Glomerular endothelial cell (primary cell): ENCODE measurements at regions not wholly inside any gene's neighbourhood (a gene's known extent, or its start where the extent isn't known, plus 50 kb on each side); places are given as distances from the start of the nearest gene placed in this dataset.
"Not testable (repeated sequence)": the region's sequence is repeated elsewhere in the genome, so short reads cannot be mapped to it uniquely, and the experiment has no call there.

Source experiments
- DNase-seq: peaks from one replicate; pipeline ENCODE4 v3.0.0-alpha.2; 2011; ENCODE audit warnings: low read depth, low spot score; ENCODE audit errors: extremely low read depth

DNA sequence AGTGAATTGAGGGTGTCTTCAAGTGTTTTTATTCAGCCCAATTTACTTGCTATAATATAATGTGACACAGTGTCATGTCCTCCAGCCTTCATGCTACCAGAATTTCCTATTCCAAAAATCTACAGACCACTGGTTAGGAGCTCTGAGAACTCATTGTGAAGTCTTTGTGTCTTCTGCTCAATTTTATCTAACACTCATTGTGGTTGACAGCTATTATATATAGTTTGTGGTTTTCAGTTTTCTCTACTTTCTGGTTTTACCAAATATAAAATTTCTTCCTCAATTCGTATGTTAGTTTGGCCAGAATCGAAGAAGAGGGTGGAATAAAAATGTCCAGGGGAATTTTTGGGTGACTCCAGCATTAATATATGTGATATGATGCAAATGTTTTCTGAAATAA lies 509.3 kb upstream of the NUDT12 start:
- DNase-seq, result no peak

DNA sequence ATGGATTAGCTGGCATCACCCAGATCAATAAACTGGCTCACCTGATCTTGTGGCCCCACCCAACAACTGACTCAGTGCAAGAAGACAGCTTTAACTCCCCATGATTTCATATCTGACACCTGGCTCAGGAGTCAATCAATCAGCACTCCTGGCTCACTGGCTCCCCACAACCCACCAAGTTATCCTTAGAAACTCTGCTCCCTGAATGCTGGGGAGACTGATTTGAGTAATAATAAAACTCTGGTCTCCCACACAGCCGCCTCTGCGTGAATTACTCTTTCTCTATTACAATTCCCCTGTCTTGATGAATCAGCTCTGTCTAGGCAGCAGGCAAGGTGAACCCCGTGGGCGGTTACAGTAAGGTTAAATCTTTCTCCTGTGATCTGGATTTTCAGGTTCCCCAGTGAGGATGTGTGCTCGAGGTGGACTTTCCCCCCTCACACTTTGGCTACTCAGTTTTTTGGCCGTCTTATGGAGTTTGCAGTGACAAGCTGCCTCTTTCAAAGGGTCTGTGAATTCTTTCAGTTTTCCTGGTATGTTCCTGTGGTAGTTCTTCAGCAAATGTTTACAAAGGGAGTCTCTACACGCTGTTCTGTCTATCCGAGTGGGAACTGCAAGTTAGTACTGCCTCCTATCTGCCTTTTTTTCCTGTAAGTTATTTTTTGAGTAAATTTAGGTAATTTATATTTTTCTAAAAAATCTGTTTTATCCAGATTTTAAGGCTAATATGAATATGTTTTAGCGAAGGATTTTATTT lies 500.2 kb upstream of the NUDT12 start:
- no peak for DNase-seq

DNA sequence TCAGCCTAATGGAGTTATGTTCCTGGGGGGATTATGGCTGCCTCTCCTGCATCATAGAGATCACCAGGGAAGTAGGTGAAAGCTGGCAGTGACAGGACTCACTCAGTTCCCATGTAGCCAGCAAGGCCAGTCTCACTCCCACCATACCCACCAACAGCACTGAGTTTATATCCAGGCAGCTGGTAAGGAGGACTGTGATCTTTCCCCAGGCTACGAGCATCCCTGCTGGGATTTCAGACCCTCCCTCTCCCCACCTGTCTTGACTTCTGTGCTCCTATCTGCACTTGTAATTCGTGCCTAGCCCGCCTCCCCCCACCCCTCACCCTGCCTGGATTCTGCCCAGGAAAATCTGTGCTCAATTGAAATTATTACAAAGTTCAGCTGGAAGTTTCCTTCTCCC lies 499.1 kb upstream of the NUDT12 start:
- no peak for DNase-seq

GRCh38 chr5:104053353-104053649 lies 490.7 kb upstream of the NUDT12 start:
- no peak for DNase-seq

DNA sequence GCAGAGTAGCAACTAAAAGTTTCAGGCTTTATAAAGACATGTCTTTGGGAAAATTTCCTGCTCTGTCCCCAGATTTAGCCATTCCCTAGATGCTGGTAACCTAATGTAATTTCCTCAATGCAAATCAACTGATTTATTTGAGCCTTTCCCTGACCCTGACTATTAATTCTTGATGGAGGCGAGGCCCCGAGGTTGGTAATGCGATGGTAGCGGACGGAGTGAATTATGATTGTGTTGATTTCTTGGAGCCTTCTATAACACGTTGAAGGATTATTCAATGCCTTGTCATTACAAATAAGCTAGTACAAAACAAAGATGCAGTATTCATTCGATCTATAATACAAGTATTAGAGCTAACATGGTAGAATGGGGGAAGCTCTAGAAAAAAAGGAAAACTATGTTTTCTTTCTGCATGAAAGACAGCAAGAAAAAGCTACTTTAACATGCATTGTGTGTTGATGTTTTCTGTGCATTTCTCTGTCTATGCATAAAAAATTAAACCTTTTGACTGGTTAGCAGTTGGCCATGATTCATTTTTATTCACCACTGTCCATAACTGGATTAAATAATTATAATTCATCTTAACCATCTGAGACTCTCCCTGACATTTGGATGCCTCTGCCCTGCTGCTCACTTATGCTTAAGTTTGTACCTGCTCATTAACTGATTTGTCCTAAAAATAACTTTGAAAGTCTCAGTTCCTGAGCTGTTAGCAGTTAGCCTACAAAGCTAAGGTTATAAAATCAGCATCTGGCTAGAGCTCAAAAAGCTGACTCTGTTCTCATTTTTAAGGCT lies 490.2 kb upstream of the NUDT12 start:
- no peak for DNase-seq

DNA sequence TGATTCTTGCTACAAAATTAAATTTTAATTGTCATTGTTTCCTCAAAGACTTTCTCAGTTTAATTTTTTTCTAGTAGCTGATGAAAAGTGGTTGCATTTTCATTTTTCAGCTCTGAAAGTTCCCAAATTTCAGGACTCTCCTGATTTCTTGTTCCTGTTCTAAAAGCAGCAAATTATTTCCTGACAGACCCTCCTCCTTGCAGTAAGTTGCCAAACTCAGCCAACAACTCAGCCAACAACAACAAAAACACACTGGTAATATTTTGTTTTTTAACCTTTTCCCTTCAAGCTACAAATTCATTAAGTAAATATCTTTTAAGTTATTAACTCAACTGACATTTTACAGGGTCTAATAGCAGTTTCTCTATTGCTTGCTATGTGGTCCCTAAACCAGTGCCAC lies 487.8 kb upstream of the NUDT12 start:
- no peak for DNase-seq

GRCh38 chr5:104049752-104050151 lies 487.2 kb upstream of the NUDT12 start:
- DNase-seq, result no peak

GRCh38 chr5:104048231-104048630 lies 485.6 kb upstream of the NUDT12 start:
- no peak for DNase-seq

- DNase-seq, result no peak
Measured at GRCh38 chr5:104045987-104046386, 483.4 kb upstream of the NUDT12 start.

- DNase-seq, result not testable (repeated sequence)
Measured at GRCh38 chr5:104039871-104040270, 477.3 kb upstream of the NUDT12 start.

GRCh38 chr5:104037136-104037535 lies 474.5 kb upstream of the NUDT12 start:
- DNase-seq, result not testable (repeated sequence)

DNA sequence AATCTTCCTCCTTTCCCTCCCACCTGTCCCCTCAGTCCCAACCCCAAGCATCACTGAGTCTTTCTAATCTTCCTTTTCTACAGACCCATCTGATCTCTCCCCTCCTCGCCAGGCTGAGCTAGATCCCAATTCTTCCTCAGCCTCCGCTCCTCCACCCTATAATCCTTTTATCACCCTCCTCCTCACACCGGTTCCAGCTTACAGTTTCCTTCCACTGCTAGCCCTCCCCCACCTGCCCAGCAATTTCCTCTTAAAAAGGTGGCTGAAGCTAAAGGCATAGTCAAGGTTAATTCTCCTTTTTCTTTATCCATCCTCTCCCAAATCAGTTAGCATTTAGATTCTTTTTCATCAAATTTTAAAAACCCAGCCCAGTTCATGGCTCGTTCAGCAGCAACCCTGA lies 470.6 kb upstream of the NUDT12 start:
- DNase-seq, result not testable (repeated sequence)

- DNase-seq, result no peak
Measured at GRCh38 chr5:104024538-104024937, 461.9 kb upstream of the NUDT12 start.

- no peak for DNase-seq
Measured at GRCh38 chr5:104023739-104024138, 461.1 kb upstream of the NUDT12 start.

GRCh38 chr5:104019956-104020355 lies 457.4 kb upstream of the NUDT12 start:
- no peak for DNase-seq

- DNase-seq, result no peak
Measured at GRCh38 chr5:104018299-104018698, 455.7 kb upstream of the NUDT12 start.

- no peak for DNase-seq
Measured at GRCh38 chr5:104016646-104017045, 454.1 kb upstream of the NUDT12 start.

DNA sequence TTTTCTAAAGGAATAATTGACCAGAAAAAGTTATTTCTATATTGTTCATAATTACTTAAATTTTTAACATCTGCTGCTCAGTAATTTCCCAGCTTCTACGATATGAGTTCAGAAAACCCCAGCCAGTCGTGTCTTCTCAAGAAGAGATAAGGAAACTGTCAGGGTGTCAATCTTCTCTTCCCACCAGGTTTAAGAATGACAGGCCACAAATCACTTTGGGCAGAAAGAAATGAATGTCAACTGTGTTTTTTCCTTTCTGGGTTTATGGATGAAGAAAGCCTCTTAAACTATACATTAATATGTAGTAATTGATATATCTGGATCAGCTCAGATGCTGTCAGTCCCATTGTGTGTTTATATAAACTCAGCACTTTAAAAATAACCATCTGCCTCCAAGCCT lies 453.2 kb upstream of the NUDT12 start:
- no peak for DNase-seq

DNA sequence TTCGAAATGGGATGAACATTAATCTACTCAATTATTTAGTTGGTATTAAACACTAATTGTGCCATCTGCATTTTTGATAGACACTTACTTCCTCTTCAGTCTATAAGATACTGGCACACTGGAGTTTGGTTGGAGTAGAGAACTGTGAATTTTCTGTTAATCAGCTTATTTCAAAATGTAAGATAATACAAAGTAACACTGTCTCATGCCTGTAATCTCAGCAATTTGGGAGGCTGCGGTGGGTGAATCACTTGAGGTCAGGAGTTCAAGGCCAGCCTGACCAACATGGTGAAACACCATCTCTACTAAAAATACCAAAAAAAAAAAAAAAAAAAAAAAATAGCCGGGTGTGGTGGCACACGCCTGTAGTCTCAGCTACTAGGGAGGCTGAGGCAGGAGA lies 440.2 kb upstream of the NUDT12 start:
- DNase-seq, result not testable (repeated sequence)

- DNase-seq, result no peak
Measured at GRCh38 chr5:104001136-104001535, 438.5 kb upstream of the NUDT12 start.

DNA sequence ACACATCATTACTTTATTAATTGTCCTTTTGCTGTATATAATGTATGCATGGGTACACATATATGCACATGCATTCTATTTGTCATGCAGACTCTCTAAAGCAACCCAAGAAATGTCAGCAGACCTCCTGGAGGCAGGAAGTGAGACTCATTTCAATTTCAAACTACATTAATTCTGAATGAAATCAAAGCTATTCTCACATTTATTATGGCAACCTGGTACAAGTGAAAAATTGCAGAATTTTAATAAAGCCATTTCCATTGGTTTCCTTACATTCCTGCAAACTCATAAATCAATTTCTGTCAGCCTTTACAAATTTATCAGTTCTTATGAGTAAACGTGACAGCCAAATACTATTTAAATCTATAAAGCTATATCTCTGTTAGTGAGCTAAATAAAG lies 430.4 kb upstream of the NUDT12 start:
- DNase-seq, result no peak

- no peak for DNase-seq
Measured at GRCh38 chr5:103990064-103990463, 427.5 kb upstream of the NUDT12 start.
